Astrocyte (in vitro differentiated cells and primary cell): ENCODE measurements at regions not wholly inside any gene's neighbourhood (a gene's known extent, or its start where the extent isn't known, plus 50 kb on each side); places are given as distances from the start of the nearest gene placed in this dataset.

ENCODE experiments used
- DNase-seq: peaks from one replicate; pipeline ENCODE4 v3.0.0-alpha.2; 2010; ENCODE audit warnings: low read depth
- FAIRE-seq: peaks from 2 replicates; lab custom pipeline; 2011; peaks lifted over from hg19 to GRCh38; lab: Jason Lieb, UNC
- H2AFZ ChIP-seq: 2 replicates; pipeline ENCODE4 v1.6.0; 2012; ENCODE audit warnings: low read depth, low read length, inconsistent platforms
- H3K27ac ChIP-seq: 2 replicates; pipeline ENCODE4 v1.5.1; 2011; ENCODE audit warnings: low read depth, low read length, inconsistent platforms
- H3K27me3 ChIP-seq: 2 replicates; pipeline ENCODE4 v1.6.0; 2011; ENCODE audit warnings: low read length, inconsistent platforms; ENCODE audit not compliant: insufficient read depth
- H3K36me3 ChIP-seq: 2 replicates; pipeline ENCODE4 v1.5.1; 2011; ENCODE audit warnings: low read length, inconsistent platforms; ENCODE audit not compliant: insufficient read depth
- H3K4me1 ChIP-seq: 2 replicates; pipeline ENCODE4 v1.5.1; 2011; ENCODE audit warnings: low read length, inconsistent platforms; ENCODE audit not compliant: insufficient read depth
- H3K4me2 ChIP-seq: 2 replicates; pipeline ENCODE4 v1.6.0; 2012; ENCODE audit warnings: low read length, inconsistent platforms
- H3K4me3 ChIP-seq: 2 replicates; pipeline ENCODE4 v1.5.1; 2011; ENCODE audit warnings: low read depth, mild to moderate bottlenecking, low read length, inconsistent platforms; ENCODE audit not compliant: insufficient read depth
- H3K79me2 ChIP-seq: 2 replicates; pipeline ENCODE4 v1.6.0; 2012; ENCODE audit warnings: mild to moderate bottlenecking, low read length, inconsistent platforms; ENCODE audit not compliant: insufficient read depth
- H3K9ac ChIP-seq: 2 replicates; pipeline ENCODE4 v1.6.0; 2012; ENCODE audit warnings: mild to moderate bottlenecking, low read length, inconsistent platforms
- H3K9me3 ChIP-seq: 2 replicates; pipeline ENCODE4 v1.5.1; 2012; ENCODE audit warnings: low read depth, mild to moderate bottlenecking, low read length, inconsistent platforms; ENCODE audit not compliant: insufficient read depth
- H4K20me1 ChIP-seq: 2 replicates; pipeline ENCODE4 v1.6.0; 2012; ENCODE audit warnings: low read length, inconsistent platforms; ENCODE audit not compliant: insufficient read depth
- H3K27ac Mint-ChIP-seq: one replicate; pipeline ENCODE4 v1.8.0; 2021; ENCODE audit warnings: mild to moderate bottlenecking, mixed read lengths; ENCODE audit not compliant: unreplicated experiment
- H3K27me3 Mint-ChIP-seq: one replicate; pipeline ENCODE4 v1.8.0; 2021; ENCODE audit warnings: low read depth, mixed read lengths; ENCODE audit not compliant: unreplicated experiment
- H3K36me3 Mint-ChIP-seq: one replicate; pipeline ENCODE4 v1.8.0; 2021; ENCODE audit warnings: low read depth, mixed read lengths; ENCODE audit not compliant: unreplicated experiment
- H3K4me1 Mint-ChIP-seq: one replicate; pipeline ENCODE4 v1.8.0; 2021; ENCODE audit warnings: low read depth, mixed read lengths; ENCODE audit not compliant: unreplicated experiment
- H3K4me3 Mint-ChIP-seq: one replicate; pipeline ENCODE4 v1.8.0; 2021; ENCODE audit warnings: mild to moderate bottlenecking, moderate library complexity, mixed read lengths; ENCODE audit not compliant: unreplicated experiment
- H3K9me3 Mint-ChIP-seq: one replicate; pipeline ENCODE4 v1.8.0; 2021; ENCODE audit warnings: mild to moderate bottlenecking, mixed read lengths; ENCODE audit not compliant: unreplicated experiment
- EZH2 ChIP-seq: IDR thresholded peaks from 2 replicates; pipeline ENCODE4 v1.6.1; 2012; ENCODE audit warnings: mild to moderate bottlenecking, low read length, inconsistent platforms; ENCODE audit not compliant: insufficient read depth
- TF ChIP-seq, protein P1 (sequence below): IDR thresholded peaks from 2 replicates; pipeline ENCODE4 v1.5.1; 2011; ENCODE audit warnings: low read depth, mild to moderate bottlenecking, inconsistent platforms, low read length, moderate library complexity; ENCODE audit not compliant: insufficient read depth

GRCh38 chr10:118873091-118873737 lies 118.4 kb upstream of the CACUL1 start:
- H3K36me3 Mint-ChIP-seq = no peaks in the 10 kb centered on the region

GRCh38 chr10:118873738-118874105 lies 119.0 kb upstream of the CACUL1 start:
- H2AFZ ChIP-seq = no peak overlapping the region
- H3K4me2 ChIP-seq = no peak overlapping the region
- FAIRE-seq (no peak), DNase-seq (peak; percentile 22)
- no peak overlapping the region for H3K27ac ChIP-seq
- no peaks in the 10 kb centered on the region for H3K9me3 ChIP-seq
- peak overlapping the region; percentile 21 for H3K27ac Mint-ChIP-seq
- no peaks in the 10 kb centered on the region for H3K36me3 ChIP-seq
- H3K9ac ChIP-seq = no peak overlapping the region
- H3K4me1 ChIP-seq = peaks cover 16% of the 10 kb centered on the region
- no peaks in the 10 kb centered on the region for H3K79me2 ChIP-seq
- H3K27me3 ChIP-seq = no peaks in the 10 kb centered on the region
- peaks cover 34% of the 10 kb centered on the region for H3K4me1 Mint-ChIP-seq
- TF ChIP-seq EZH2 = no peak
- TF ChIP-seq, protein P1, sequence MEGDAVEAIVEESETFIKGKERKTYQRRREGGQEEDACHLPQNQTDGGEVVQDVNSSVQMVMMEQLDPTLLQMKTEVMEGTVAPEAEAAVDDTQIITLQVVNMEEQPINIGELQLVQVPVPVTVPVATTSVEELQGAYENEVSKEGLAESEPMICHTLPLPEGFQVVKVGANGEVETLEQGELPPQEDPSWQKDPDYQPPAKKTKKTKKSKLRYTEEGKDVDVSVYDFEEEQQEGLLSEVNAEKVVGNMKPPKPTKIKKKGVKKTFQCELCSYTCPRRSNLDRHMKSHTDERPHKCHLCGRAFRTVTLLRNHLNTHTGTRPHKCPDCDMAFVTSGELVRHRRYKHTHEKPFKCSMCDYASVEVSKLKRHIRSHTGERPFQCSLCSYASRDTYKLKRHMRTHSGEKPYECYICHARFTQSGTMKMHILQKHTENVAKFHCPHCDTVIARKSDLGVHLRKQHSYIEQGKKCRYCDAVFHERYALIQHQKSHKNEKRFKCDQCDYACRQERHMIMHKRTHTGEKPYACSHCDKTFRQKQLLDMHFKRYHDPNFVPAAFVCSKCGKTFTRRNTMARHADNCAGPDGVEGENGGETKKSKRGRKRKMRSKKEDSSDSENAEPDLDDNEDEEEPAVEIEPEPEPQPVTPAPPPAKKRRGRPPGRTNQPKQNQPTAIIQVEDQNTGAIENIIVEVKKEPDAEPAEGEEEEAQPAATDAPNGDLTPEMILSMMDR = no peak
- no peaks in the 10 kb centered on the region for H4K20me1 ChIP-seq
- H3K4me3 Mint-ChIP-seq = no peak overlapping the region
- H3K4me3 ChIP-seq = no peak overlapping the region
- no peaks in the 10 kb centered on the region for H3K36me3 Mint-ChIP-seq
- peaks cover 2% of the 10 kb centered on the region for H3K27me3 Mint-ChIP-seq
- H3K9me3 Mint-ChIP-seq = peaks cover 6% of the 10 kb centered on the region

More at GRCh38 chr10:118873091-118873737, 118.4 kb upstream of the CACUL1 start:
- H3K4me3 ChIP-seq = no peak overlapping the region
- no peak overlapping the region for H2AFZ ChIP-seq
- no peak overlapping the region for H3K27ac ChIP-seq
- peak; percentile 30 for DNase-seq
- Mint-ChIP-seq H3K4me1 (peaks cover 34% of the 10 kb centered on the region), H3K27ac (peak overlapping the region; percentile 14), H3K4me3 (no peak overlapping the region), H3K27me3 (peaks cover 2% of the 10 kb centered on the region), H3K9me3 (peaks cover 6% of the 10 kb centered on the region)
- peak overlapping the region; percentile 34 for H3K4me2 ChIP-seq
- TF ChIP-seq EZH2 = no peak
- TF ChIP-seq, protein P1 = no peak
- no peak for FAIRE-seq
- no peaks in the 10 kb centered on the region for H3K9me3 ChIP-seq
- H4K20me1 ChIP-seq = no peaks in the 10 kb centered on the region
- no peaks in the 10 kb centered on the region for H3K79me2 ChIP-seq
- no peaks in the 10 kb centered on the region for H3K27me3 ChIP-seq
- no peaks in the 10 kb centered on the region for H3K36me3 ChIP-seq
- peaks cover 16% of the 10 kb centered on the region for H3K4me1 ChIP-seq
- H3K9ac ChIP-seq = no peak overlapping the region

DNA sequence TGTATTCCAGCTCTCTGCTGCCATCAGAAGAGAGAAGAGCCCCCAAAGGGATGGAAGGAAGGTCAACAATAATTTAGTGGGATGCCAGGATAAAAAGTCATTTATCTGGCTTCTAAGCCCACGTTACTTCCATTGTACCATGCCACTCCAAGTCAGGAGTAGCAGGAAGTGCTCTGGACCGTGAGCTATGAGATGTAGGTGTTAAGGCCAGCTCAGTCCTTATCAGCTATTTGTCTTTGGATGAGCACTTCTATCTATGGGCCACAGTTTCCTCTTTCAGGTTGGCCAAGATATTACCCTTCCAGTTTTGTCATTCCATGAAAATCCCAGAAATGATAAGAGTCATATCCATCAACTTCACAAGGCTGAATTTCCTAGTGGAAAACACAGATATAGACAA lies 119.4 kb upstream of the CACUL1 start:
- Histone ChIP-seq H3K27me3 (no peaks in the 10 kb centered on the region), H3K36me3 (no peaks in the 10 kb centered on the region), H3K9me3 (no peaks in the 10 kb centered on the region), H3K9ac (no peak overlapping the region), H3K4me2 (no peak overlapping the region), H3K27ac (no peak overlapping the region), H3K4me1 (peaks cover 16% of the 10 kb centered on the region), H3K4me3 (no peak overlapping the region), H4K20me1 (no peaks in the 10 kb centered on the region), H3K79me2 (no peaks in the 10 kb centered on the region), H2AFZ (no peak overlapping the region)
- DNase-seq = no peak
- Mint-ChIP-seq H3K4me1 (peaks cover 34% of the 10 kb centered on the region), H3K9me3 (peaks cover 6% of the 10 kb centered on the region), H3K36me3 (no peaks in the 10 kb centered on the region), H3K4me3 (no peak overlapping the region), H3K27ac (peak overlapping the region; percentile 21), H3K27me3 (peaks cover 2% of the 10 kb centered on the region)
- TF ChIP-seq, protein P1 = no peak
- no peak for TF ChIP-seq EZH2
- FAIRE-seq = no peak
